Mesenchymal stem cell (in vitro differentiated cells and primary cell): ENCODE measurements at regions not wholly inside any gene's neighbourhood (a gene's known extent, or its start where the extent isn't known, plus 50 kb on each side); places are given as distances from the start of the nearest gene placed in this dataset.

Experiments
- DNase-seq: peaks from one replicate; pipeline ENCODE4 v3.0.0-alpha.2; 2013
- H2AFZ ChIP-seq: one replicate; pipeline ENCODE4 v1.6.1; 2013; ENCODE audit warnings: low read depth, mild to moderate bottlenecking, control low read depth, inconsistent platforms, low read length, moderate library complexity
- H2AK5ac ChIP-seq: 2 replicates; pipeline ENCODE4 v1.6.1; 2013; ENCODE audit warnings: low read length, moderate library complexity, mild to moderate bottlenecking, inconsistent platforms; ENCODE audit not compliant: severe bottlenecking
- H2BK120ac ChIP-seq: one replicate; pipeline ENCODE4 v1.6.1; 2013; ENCODE audit warnings: low read depth, mild to moderate bottlenecking, inconsistent platforms, low read length, moderate library complexity
- H2BK12ac ChIP-seq, 2 experiments: one replicate each; pipeline ENCODE4 v1.6.1; 2013; ENCODE audit warnings: inconsistent platforms in 2 of 2, low read length in 2 of 2, mild to moderate bottlenecking in 2 of 2, moderate library complexity in 2 of 2, control low read depth in 1 of 2
- H2BK15ac ChIP-seq: one replicate; pipeline ENCODE4 v1.6.1; 2013; ENCODE audit warnings: mild to moderate bottlenecking, low read depth, inconsistent platforms; ENCODE audit not compliant: poor library complexity, severe bottlenecking
- H2BK5ac ChIP-seq: 2 replicates; pipeline ENCODE4 v1.6.1; 2013; ENCODE audit warnings: low read depth, mild to moderate bottlenecking, low read length, control low read depth, inconsistent platforms; ENCODE audit not compliant: poor library complexity, severe bottlenecking
- H3K14ac ChIP-seq, 2 experiments: one replicate each; pipeline ENCODE4 v1.6.1; 2013; ENCODE audit warnings: inconsistent platforms in 2 of 2, low read length in 2 of 2, control low read depth in 1 of 2, mild to moderate bottlenecking in 1 of 2, moderate library complexity in 1 of 2
- H3K18ac ChIP-seq, 2 experiments: one replicate each; pipeline ENCODE4 v1.6.1; 2013; ENCODE audit warnings: inconsistent platforms in 2 of 2, low read length in 2 of 2, control low read depth in 1 of 2, low read depth in 1 of 2, mild to moderate bottlenecking in 1 of 2
- H3K23ac ChIP-seq, 2 experiments: one replicate each; pipeline ENCODE4 v1.6.1; 2013; ENCODE audit warnings: inconsistent platforms in 2 of 2, low read length in 2 of 2, mild to moderate bottlenecking in 2 of 2, moderate library complexity in 2 of 2, control low read depth in 1 of 2
- H3K27ac ChIP-seq: 2 replicates; pipeline ENCODE4 v1.5.1; 2013; ENCODE audit warnings: mild to moderate bottlenecking, moderate library complexity, low read length, control low read depth, inconsistent platforms; ENCODE audit not compliant: poor library complexity, severe bottlenecking
- H3K27me3 ChIP-seq, 2 experiments: 2 replicates each; pipeline versions ENCODE4 v1.6.1 to v1.7.0; 2013; ENCODE audit warnings: low read length in 2 of 2, mild to moderate bottlenecking in 2 of 2, moderate library complexity in 2 of 2, control low read depth in 1 of 2, inconsistent platforms in 1 of 2; ENCODE audit not compliant: control insufficient read depth in 1 of 2, insufficient read depth in 1 of 2
- H3K36me3 ChIP-seq, 2 experiments: 2 replicates each; pipeline versions ENCODE4 v1.6.1 to v1.7.0; 2013; ENCODE audit warnings: low read length in 2 of 2, control low read depth in 1 of 2, inconsistent platforms in 1 of 2, low read depth in 1 of 2, mild to moderate bottlenecking in 1 of 2; ENCODE audit not compliant: insufficient read depth in 2 of 2, control insufficient read depth in 1 of 2
- H3K4ac ChIP-seq, 2 experiments: one replicate each; pipeline ENCODE4 v1.6.1; 2013; ENCODE audit warnings: inconsistent platforms in 2 of 2, low read length in 2 of 2, mild to moderate bottlenecking in 2 of 2, moderate library complexity in 2 of 2, control low read depth in 1 of 2, low read depth in 1 of 2
- H3K4me1 ChIP-seq: 2 replicates; pipeline ENCODE4 v1.6.1; 2013; ENCODE audit warnings: low read depth, low read length, control low read depth; ENCODE audit not compliant: control insufficient read depth, insufficient read depth
- H3K4me2 ChIP-seq: 2 replicates; pipeline ENCODE4 v1.6.1; 2013; ENCODE audit warnings: low read length, mild to moderate bottlenecking, inconsistent platforms; ENCODE audit not compliant: poor library complexity, severe bottlenecking
- H3K4me3 ChIP-seq, 2 experiments: 2 replicates each; pipeline versions ENCODE4 v1.5.1 to v1.7.0; 2013; ENCODE audit warnings: low read length in 2 of 2, mild to moderate bottlenecking in 2 of 2, control low read depth in 1 of 2, low read depth in 1 of 2; ENCODE audit not compliant: insufficient read depth in 1 of 2
- H3K79me1 ChIP-seq: replicated peaks from 2 replicates; pipeline ENCODE4 v1.6.1; 2013; ENCODE audit warnings: mild to moderate bottlenecking, control low read depth, low read length, inconsistent platforms; ENCODE audit not compliant: poor library complexity, severe bottlenecking
- H3K9ac ChIP-seq: 2 replicates; pipeline ENCODE4 v1.7.0; 2013; ENCODE audit warnings: mild to moderate bottlenecking, low read length, moderate library complexity
- H3K9me3 ChIP-seq: 2 replicates; pipeline ENCODE4 v1.7.0; 2013; ENCODE audit warnings: mild to moderate bottlenecking, low read length; ENCODE audit not compliant: control insufficient read depth
- H4K8ac ChIP-seq: one replicate; pipeline ENCODE4 v1.6.1; 2013; ENCODE audit warnings: inconsistent platforms, mild to moderate bottlenecking, low read length, moderate library complexity
- H4K91ac ChIP-seq: one replicate; pipeline ENCODE4 v1.6.1; 2013; ENCODE audit warnings: mild to moderate bottlenecking, low read length, inconsistent platforms
- WGBS: methylation state at CpG from one replicate; pipeline ENCODE4 v1.1.7; 2013; ENCODE audit warnings: mixed read lengths; 5-methylcytosine and 5-hydroxymethylcytosine counted together

DNA sequence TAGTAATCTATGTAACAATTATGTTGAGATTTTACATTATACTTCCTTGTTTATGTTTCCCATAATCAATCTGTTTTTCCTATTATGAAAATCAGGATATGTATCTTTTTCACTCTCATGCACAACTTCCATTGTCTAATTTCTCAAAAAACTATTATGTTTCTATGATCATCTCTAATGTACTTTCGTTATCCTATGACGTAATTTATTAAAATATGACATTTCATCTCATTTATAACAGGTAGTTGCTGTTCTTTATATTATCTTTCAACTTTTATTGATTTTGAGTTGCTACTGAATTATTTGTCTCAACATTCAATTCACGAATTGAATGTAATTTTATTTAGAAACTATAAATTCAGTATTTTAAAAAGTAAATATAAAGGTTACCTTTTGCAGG is 100.8 kb upstream of the MAGEB18 start:
- Histone ChIP-seq H4K91ac (no peak overlapping the region), H3K9me3 (no peaks in the 10 kb centered on the region), H3K18ac (no peak overlapping the region), H3K4ac (no peak overlapping the region), H2BK5ac (no peak overlapping the region), H4K8ac (no peak overlapping the region), H3K14ac (no peak overlapping the region), H3K27me3 (no peaks in the 10 kb centered on the region), H3K36me3 (no peaks in the 10 kb centered on the region), H2AK5ac (no peak overlapping the region), H3K4me3 (no peak overlapping the region), H2BK12ac (no peak overlapping the region), H3K4me1 (no peaks in the 10 kb centered on the region), H2BK120ac (no peak overlapping the region), H3K79me1 (no peaks in the 10 kb centered on the region), H3K23ac (no peak overlapping the region), H3K9ac (no peak overlapping the region), H3K4me2 (no peak overlapping the region), H2BK15ac (no peak overlapping the region), H2AFZ (no peak overlapping the region), H3K27ac (no peak overlapping the region)
- DNase-seq, result no peak
- no CpG with 5 or more reads among the region's 3 CpGs for WGBS

DNA sequence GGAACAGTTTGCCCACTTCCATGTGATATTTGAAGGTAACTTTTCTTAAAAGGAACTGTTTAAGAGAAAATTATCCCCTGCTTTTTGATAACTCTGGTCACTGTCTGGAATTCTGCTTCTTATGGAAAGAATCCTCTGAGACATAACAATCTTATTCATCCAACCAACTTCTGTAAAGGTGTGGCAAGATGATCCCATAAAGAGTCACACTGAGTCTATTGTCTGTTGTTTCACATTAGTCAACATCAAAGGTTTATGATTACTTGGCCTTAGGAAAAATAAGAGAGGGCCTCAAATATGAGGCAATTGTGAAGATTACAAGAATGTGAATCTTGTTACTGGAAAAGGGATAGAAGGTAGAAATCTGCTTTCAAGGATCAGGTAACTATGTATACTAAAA is 88.0 kb upstream of the MAGEB18 start:
- no peak overlapping the region for H3K4ac ChIP-seq
- H4K8ac ChIP-seq, result no peak overlapping the region
- no peaks in the 10 kb centered on the region for H3K36me3 ChIP-seq
- H3K4me3 ChIP-seq, result no peak overlapping the region
- H2AK5ac ChIP-seq, result no peak overlapping the region
- no peak overlapping the region for H3K14ac ChIP-seq
- no peak overlapping the region for H3K9ac ChIP-seq
- no peak overlapping the region for H3K27ac ChIP-seq
- H3K79me1 ChIP-seq, result no peaks in the 10 kb centered on the region
- no peak overlapping the region for H4K91ac ChIP-seq
- H3K4me2 ChIP-seq, result no peak overlapping the region
- H3K18ac ChIP-seq, result no peak overlapping the region
- no peak overlapping the region for H2BK5ac ChIP-seq
- no peak for DNase-seq
- no peaks in the 10 kb centered on the region for H3K9me3 ChIP-seq
- no peaks in the 10 kb centered on the region for H3K4me1 ChIP-seq
- no peak overlapping the region for H2BK120ac ChIP-seq
- H2BK15ac ChIP-seq, result no peak overlapping the region
- no peak overlapping the region for H3K23ac ChIP-seq
- H3K27me3 ChIP-seq, result no peaks in the 10 kb centered on the region
- no peak overlapping the region for H2AFZ ChIP-seq
- no peak overlapping the region for H2BK12ac ChIP-seq

DNA sequence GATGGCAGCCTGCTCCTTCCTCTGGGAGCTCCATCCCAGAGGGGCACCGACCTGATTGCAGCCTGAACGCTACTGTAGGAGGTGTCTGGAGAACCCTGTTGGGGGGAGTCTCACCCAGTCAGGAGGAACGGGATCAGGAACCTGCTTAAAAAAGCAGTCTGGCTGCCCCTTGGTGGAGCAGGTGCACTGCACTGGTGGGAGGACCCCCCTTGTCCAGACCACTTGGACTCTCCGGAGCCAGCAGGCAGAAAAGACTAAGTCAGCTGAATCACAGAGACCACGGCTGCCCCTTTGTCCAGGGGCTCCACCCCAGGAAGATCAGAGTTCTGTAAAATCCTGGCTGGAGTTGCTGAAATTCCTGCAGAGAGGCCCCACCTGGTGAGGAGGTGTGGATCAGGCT is 67.3 kb upstream of the MAGEB18 start:
- H2BK12ac ChIP-seq, result no peak overlapping the region
- H3K9ac ChIP-seq, result no peak overlapping the region
- H3K4me3 ChIP-seq, result no peak overlapping the region
- no peak overlapping the region for H2AFZ ChIP-seq
- H3K27me3 ChIP-seq, result no peaks in the 10 kb centered on the region
- no peak overlapping the region for H3K18ac ChIP-seq
- WGBS, result 58% methylated on average over 3 of the region's 5 CpGs
- H4K8ac ChIP-seq, result no peak overlapping the region
- no peak overlapping the region for H4K91ac ChIP-seq
- no peaks in the 10 kb centered on the region for H3K79me1 ChIP-seq
- H3K9me3 ChIP-seq, result no peaks in the 10 kb centered on the region
- H3K4me1 ChIP-seq, result peaks cover 4% of the 10 kb centered on the region
- no peak overlapping the region for H3K23ac ChIP-seq
- no peak overlapping the region for H3K27ac ChIP-seq
- H2AK5ac ChIP-seq, result no peak overlapping the region
- DNase-seq, result no peak
- no peak overlapping the region for H3K14ac ChIP-seq
- no peak overlapping the region for H3K4me2 ChIP-seq
- no peak overlapping the region for H3K4ac ChIP-seq
- no peaks in the 10 kb centered on the region for H3K36me3 ChIP-seq
- no peak overlapping the region for H2BK15ac ChIP-seq
- H2BK5ac ChIP-seq, result no peak overlapping the region
- no peak overlapping the region for H2BK120ac ChIP-seq

DNA sequence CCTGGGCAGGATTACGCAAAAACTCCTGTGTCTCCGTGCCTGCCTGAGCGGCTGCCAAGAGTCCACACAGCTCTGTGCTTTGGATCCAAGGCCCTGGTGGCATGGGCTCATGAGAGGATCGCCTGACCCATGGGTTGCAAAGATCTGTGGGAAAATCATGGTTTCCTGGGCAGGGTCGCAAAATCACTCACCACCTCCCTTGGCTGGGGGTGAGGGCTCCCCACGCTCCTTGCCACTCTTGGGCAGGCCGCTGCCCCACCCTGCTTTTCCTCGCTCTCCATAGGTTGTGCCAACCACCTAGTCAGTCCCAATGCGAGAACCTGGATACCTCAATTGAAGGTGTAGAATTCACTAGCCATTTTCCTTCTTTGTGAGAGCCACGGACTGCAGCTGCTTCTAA is 66.5 kb upstream of the MAGEB18 start:
- H3K27ac ChIP-seq, result no peak overlapping the region
- 85% methylated on average over 10 of the region's 10 CpGs for WGBS

More for the DNA sequence above, 66.5 kb upstream of the MAGEB18 start:
- no peaks in the 10 kb centered on the region for H3K27me3 ChIP-seq
- H3K4me2 ChIP-seq, result no peak overlapping the region
- no peaks in the 10 kb centered on the region for H3K9me3 ChIP-seq
- no peak overlapping the region for H3K23ac ChIP-seq
- no peak overlapping the region for H2BK12ac ChIP-seq
- H3K14ac ChIP-seq, result no peak overlapping the region
- H3K4ac ChIP-seq, result no peak overlapping the region
- no peak overlapping the region for H4K8ac ChIP-seq
- DNase-seq, result no peak
- H3K4me3 ChIP-seq, result no peak overlapping the region
- H4K91ac ChIP-seq, result no peak overlapping the region
- H3K79me1 ChIP-seq, result no peaks in the 10 kb centered on the region
- no peaks in the 10 kb centered on the region for H3K36me3 ChIP-seq
- H2BK120ac ChIP-seq, result no peak overlapping the region
- peaks cover 4% of the 10 kb centered on the region for H3K4me1 ChIP-seq
- H2AFZ ChIP-seq, result no peak overlapping the region
- H2BK15ac ChIP-seq, result no peak overlapping the region
- H2BK5ac ChIP-seq, result no peak overlapping the region
- no peak overlapping the region for H2AK5ac ChIP-seq
- H3K18ac ChIP-seq, result no peak overlapping the region
- no peak overlapping the region for H3K9ac ChIP-seq
